Activated T-helper 1 cell treated with anti-CD3 and anti-CD28 coated beads, Interleukin-12 subunit alpha, Interleukin-12 subunit beta, Interleukin-2, Interleukin-4 antibody, amounts not matched to agents 30 ng/mL and 10 ng/mL and 1 ng/mL, durations not matched to agents 14 hours and 24 hours and 36 hours (primary cell): ENCODE measurements at regions not wholly inside any gene's neighbourhood (a gene's known extent, or its start where the extent isn't known, plus 50 kb on each side); places are given as distances from the start of the nearest gene placed in this dataset.

Experiments
- DNase-seq: peaks from one replicate; pipeline ENCODE4 v3.0.0; 2021; ENCODE audit warnings: low spot score
- H3K27ac Mint-ChIP-seq: one replicate; pipeline ENCODE4 v1.8.0; 2021; ENCODE audit warnings: mild to moderate bottlenecking, mixed read lengths
- H3K27me3 Mint-ChIP-seq: one replicate; pipeline ENCODE4 v1.8.0; 2022; ENCODE audit warnings: mild to moderate bottlenecking, moderate library complexity, mixed read lengths; ENCODE audit not compliant: insufficient read depth
- H3K36me3 Mint-ChIP-seq: one replicate; pipeline ENCODE4 v1.8.0; 2021; ENCODE audit warnings: low read depth, mixed read lengths
- H3K4me1 Mint-ChIP-seq: one replicate; pipeline ENCODE4 v1.8.0; 2021; ENCODE audit warnings: low read depth, mixed read lengths
- H3K4me3 Mint-ChIP-seq: one replicate; pipeline ENCODE4 v1.8.0; 2021; ENCODE audit warnings: mild to moderate bottlenecking, moderate library complexity, mixed read lengths
- H3K9me3 Mint-ChIP-seq: one replicate; pipeline ENCODE4 v1.8.0; 2021; ENCODE audit warnings: mixed read lengths
- intact Hi-C: fragments of 100-400 bp; cut with micrococcal nuclease; formaldehyde crosslinking; loops from one replicate; pipeline ENCODE4 v1.15.1; 2024

GRCh38 chr5:103454770-103455169 lies 107.8 kb downstream of the NUDT12 start:
- peaks cover 3% of the 10 kb centered on the region for H3K27me3 Mint-ChIP-seq
- DNase-seq: no peak
- no peaks in the 10 kb centered on the region for H3K36me3 Mint-ChIP-seq
- no peak overlapping the region for H3K4me3 Mint-ChIP-seq
- no peaks in the 10 kb centered on the region for H3K9me3 Mint-ChIP-seq
- no peaks in the 10 kb centered on the region for H3K4me1 Mint-ChIP-seq
- no peak overlapping the region for H3K27ac Mint-ChIP-seq
- intact Hi-C loops: no loop called here

- peaks cover 3% of the 10 kb centered on the region for H3K27me3 Mint-ChIP-seq
- no peaks in the 10 kb centered on the region for H3K9me3 Mint-ChIP-seq
- no peak overlapping the region for H3K27ac Mint-ChIP-seq
- no peaks in the 10 kb centered on the region for H3K4me1 Mint-ChIP-seq
- H3K4me3 Mint-ChIP-seq: no peak overlapping the region
- DNase-seq: no peak
- intact Hi-C loops: no loop called here
- no peaks in the 10 kb centered on the region for H3K36me3 Mint-ChIP-seq
Observed at GRCh38 chr5:103452666-103453065, 109.9 kb downstream of the NUDT12 start.

- H3K4me1 Mint-ChIP-seq: no peaks in the 10 kb centered on the region
- peaks cover 3% of the 10 kb centered on the region for H3K27me3 Mint-ChIP-seq
- intact Hi-C loops: no loop called here
- no peaks in the 10 kb centered on the region for H3K36me3 Mint-ChIP-seq
- no peak overlapping the region for H3K27ac Mint-ChIP-seq
- no peak for DNase-seq
- H3K9me3 Mint-ChIP-seq: no peaks in the 10 kb centered on the region
- H3K4me3 Mint-ChIP-seq: no peak overlapping the region
Observed at GRCh38 chr5:103452089-103452488, 110.5 kb downstream of the NUDT12 start.

GRCh38 chr5:103451261-103451660 lies 111.3 kb downstream of the NUDT12 start:
- no peak overlapping the region for H3K4me3 Mint-ChIP-seq
- intact Hi-C loops: no loop called here
- no peaks in the 10 kb centered on the region for H3K4me1 Mint-ChIP-seq
- no peak for DNase-seq
- no peaks in the 10 kb centered on the region for H3K36me3 Mint-ChIP-seq
- H3K27ac Mint-ChIP-seq: no peak overlapping the region
- peaks cover 3% of the 10 kb centered on the region for H3K27me3 Mint-ChIP-seq
- no peaks in the 10 kb centered on the region for H3K9me3 Mint-ChIP-seq

GRCh38 chr5:103450333-103451061 lies 112.1 kb downstream of the NUDT12 start:
- Mint-ChIP-seq H3K9me3 (no peaks in the 10 kb centered on the region), H3K27ac (no peak overlapping the region), H3K36me3 (no peaks in the 10 kb centered on the region), H3K4me3 (no peak overlapping the region), H3K27me3 (peaks cover 3% of the 10 kb centered on the region), H3K4me1 (no peaks in the 10 kb centered on the region)
- no peak for DNase-seq
- intact Hi-C loops: no loop called here

- Mint-ChIP-seq H3K27me3 (no peaks in the 10 kb centered on the region), H3K9me3 (no peaks in the 10 kb centered on the region), H3K4me3 (no peak overlapping the region), H3K4me1 (no peaks in the 10 kb centered on the region), H3K36me3 (no peaks in the 10 kb centered on the region), H3K27ac (no peak overlapping the region)
- intact Hi-C loops: no loop called here
- DNase-seq: no peak
Observed at GRCh38 chr5:103446813-103447212, 115.8 kb downstream of the NUDT12 start.

- peaks cover 4% of the 10 kb centered on the region for H3K9me3 Mint-ChIP-seq
- no peaks in the 10 kb centered on the region for H3K27me3 Mint-ChIP-seq
- intact Hi-C loops: no loop called here
- DNase-seq: no peak
- no peak overlapping the region for H3K4me3 Mint-ChIP-seq
- H3K36me3 Mint-ChIP-seq: no peaks in the 10 kb centered on the region
- H3K27ac Mint-ChIP-seq: no peak overlapping the region
- no peaks in the 10 kb centered on the region for H3K4me1 Mint-ChIP-seq
Observed at GRCh38 chr5:103445426-103446035, 117.1 kb downstream of the NUDT12 start.

GRCh38 chr5:103444333-103445038 lies 118.1 kb downstream of the NUDT12 start:
- intact Hi-C loops: no loop called here
- Mint-ChIP-seq H3K4me1 (no peaks in the 10 kb centered on the region), H3K4me3 (no peak overlapping the region), H3K36me3 (no peaks in the 10 kb centered on the region), H3K27ac (no peak overlapping the region), H3K27me3 (no peaks in the 10 kb centered on the region), H3K9me3 (peaks cover 10% of the 10 kb centered on the region)
- no peak for DNase-seq

- no peak overlapping the region for H3K4me3 Mint-ChIP-seq
- H3K27me3 Mint-ChIP-seq: no peaks in the 10 kb centered on the region
- no peaks in the 10 kb centered on the region for H3K36me3 Mint-ChIP-seq
- H3K27ac Mint-ChIP-seq: no peak overlapping the region
- intact Hi-C loops: no loop called here
- DNase-seq: no peak
- H3K9me3 Mint-ChIP-seq: peaks cover 16% of the 10 kb centered on the region
- H3K4me1 Mint-ChIP-seq: no peaks in the 10 kb centered on the region
Observed at GRCh38 chr5:103442750-103443149, 119.8 kb downstream of the NUDT12 start.

- intact Hi-C loops: no loop called here
- no peak overlapping the region for H3K4me3 Mint-ChIP-seq
- H3K4me1 Mint-ChIP-seq: no peaks in the 10 kb centered on the region
- H3K36me3 Mint-ChIP-seq: no peaks in the 10 kb centered on the region
- H3K27ac Mint-ChIP-seq: no peak overlapping the region
- H3K27me3 Mint-ChIP-seq: no peaks in the 10 kb centered on the region
- DNase-seq: no peak
- peaks cover 16% of the 10 kb centered on the region for H3K9me3 Mint-ChIP-seq
Observed at GRCh38 chr5:103441523-103441922, 121.1 kb downstream of the NUDT12 start.

GRCh38 chr5:103439007-103439406 lies 123.6 kb downstream of the NUDT12 start:
- H3K27me3 Mint-ChIP-seq: no peaks in the 10 kb centered on the region
- H3K4me1 Mint-ChIP-seq: no peaks in the 10 kb centered on the region
- peaks cover 16% of the 10 kb centered on the region for H3K9me3 Mint-ChIP-seq
- no peak overlapping the region for H3K4me3 Mint-ChIP-seq
- intact Hi-C loops: no loop called here
- no peaks in the 10 kb centered on the region for H3K36me3 Mint-ChIP-seq
- H3K27ac Mint-ChIP-seq: no peak overlapping the region
- DNase-seq: no peak

GRCh38 chr5:103436656-103437055 lies 125.9 kb downstream of the NUDT12 start:
- Mint-ChIP-seq H3K4me1 (no peaks in the 10 kb centered on the region), H3K27me3 (no peaks in the 10 kb centered on the region), H3K27ac (no peak overlapping the region), H3K36me3 (no peaks in the 10 kb centered on the region), H3K4me3 (no peak overlapping the region), H3K9me3 (peaks cover 16% of the 10 kb centered on the region)
- intact Hi-C loops: no loop called here
- no peak for DNase-seq

- H3K9me3 Mint-ChIP-seq: peaks cover 16% of the 10 kb centered on the region
Observed at GRCh38 chr5:103436112-103436511, 126.5 kb downstream of the NUDT12 start.

More at GRCh38 chr5:103436112-103436511, 126.5 kb downstream of the NUDT12 start:
- intact Hi-C loops: no loop called here
- no peak overlapping the region for H3K27ac Mint-ChIP-seq
- no peak for DNase-seq
- H3K4me3 Mint-ChIP-seq: no peak overlapping the region
- no peaks in the 10 kb centered on the region for H3K36me3 Mint-ChIP-seq
- no peaks in the 10 kb centered on the region for H3K4me1 Mint-ChIP-seq
- H3K27me3 Mint-ChIP-seq: no peaks in the 10 kb centered on the region
